Right lobe of liver (tissue), 6 donors: ENCODE measurements at regions not wholly inside any gene's neighbourhood (a gene's known extent, or its start where the extent isn't known, plus 50 kb on each side); places are given as distances from the start of the nearest gene placed in this dataset.

Experiments used
- ATAC-seq, 4 donors: fragments of 200-7000 bp; cut with Tn5 transposase; one replicate each; pipeline ENCODE4 v1.9.1; 2020; ENCODE audit warnings: mild to moderate bottlenecking in 4 of 4, moderate library complexity in 4 of 4
- DNase-seq, 3 donors: peaks; one replicate each; pipeline ENCODE4 v3.0.0-alpha.2; 2020
- H3K27ac ChIP-seq, 3 donors: fragments of 200-600 bp; one replicate each; pipeline ENCODE4 v1.8.0; 2022
- H3K27me3 ChIP-seq, 2 donors: fragments of 200-600 bp; one replicate each; pipeline ENCODE4 v1.8.0; 2022
- H3K36me3 ChIP-seq, 4 donors: fragments of 200-600 bp; sonication (generic) in 1 of 4; one replicate each; pipeline versions ENCODE4 v1.5.1 to v1.8.0; 2017 to 2022; ENCODE audit warnings: control low read depth in 1 of 4
- H3K4me1 ChIP-seq, 4 donors: fragments of 200-600 bp; sonication (generic) in 1 of 4; one replicate each; pipeline versions ENCODE4 v1.5.1 to v1.8.0; 2017 to 2022; ENCODE audit warnings: control low read depth in 1 of 4
- H3K4me3 ChIP-seq, 3 donors: fragments of 200-600 bp; one replicate each; pipeline ENCODE4 v1.8.0; 2022
- H3K9me3 ChIP-seq, 4 donors: fragments of 200-600 bp; sonication (generic) in 1 of 4; one replicate each; pipeline versions ENCODE4 v1.5.1 to v1.8.0; 2017 to 2022; ENCODE audit warnings: control low read depth in 1 of 4
- POLR2A ChIP-seq: fragments of 450-650 bp; IDR thresholded peaks from one replicate; pipeline ENCODE4 v1.6.1; 2017; ENCODE audit warnings: antibody characterized with exemption, mild to moderate bottlenecking
- WGBS: methylation state at CpG from one replicate; pipeline ENCODE4 v1.1.6; 2018; ENCODE audit warnings: low coverage, low lambda C conversion rate; ENCODE audit not compliant: insufficient coverage; ENCODE audit errors: missing lambda C conversion rate; 5-methylcytosine and 5-hydroxymethylcytosine counted together
- intact Hi-C, 2 donors: fragments of 100-400 bp; cut with DNase I; formaldehyde crosslinking; loops; one replicate each; pipeline versions ENCODE4 v1.11.2 to v1.14.1; 2022
- TF ChIP-seq, protein P1 (sequence below), 4 donors: fragments of 200-600 bp in 3 of 4; fragments of 450-650 bp in 1 of 4; IDR thresholded peaks; one replicate each; pipeline versions ENCODE4 v1.5.1 to v1.8.0; 2016 to 2022; ENCODE audit warnings: antibody characterized with exemption in 4 of 4, mild to moderate bottlenecking in 2 of 4
- donor health status: DM: no; HTN: yes; CAD: no.
- donor health status: DM: no; HTN: no; CAD: no.
- donor health status: DM: no; HTN: no; CAD: no.
- donor health status: DM: no; HTN: yes; CAD: no.
- donor health status: DM: no; HTN: yes; CAD: no.

DNA sequence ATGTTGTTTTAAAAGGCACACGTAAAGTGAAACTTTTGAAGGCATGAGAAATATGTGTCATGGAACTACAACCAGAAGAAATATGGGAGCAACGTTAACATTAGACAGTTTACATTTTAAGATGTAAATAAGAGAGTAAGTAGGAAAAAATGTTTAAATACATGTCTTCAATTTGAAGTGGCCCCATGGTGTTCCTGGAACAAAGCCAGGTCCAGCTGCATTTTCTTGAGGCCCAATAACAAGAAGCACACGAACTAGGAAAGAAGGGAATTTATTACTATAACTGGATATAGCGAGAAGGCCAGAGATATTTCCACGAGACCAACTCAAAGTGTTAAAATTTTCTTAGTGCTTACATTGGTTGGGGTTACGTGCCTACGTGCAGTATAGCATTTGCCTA, 458.1 kb downstream of the KCTD8 start:
- Histone ChIP-seq H3K9me3 (no peaks in the 10 kb centered on the region), H3K27ac (no peak overlapping the region), H3K4me3 (no peak overlapping the region), H3K36me3 (no peaks in the 10 kb centered on the region), H3K4me1 (no peaks in the 10 kb centered on the region), H3K27me3 (no peaks in the 10 kb centered on the region)
- no peak for TF ChIP-seq POLR2A
- TF ChIP-seq, protein P1, sequence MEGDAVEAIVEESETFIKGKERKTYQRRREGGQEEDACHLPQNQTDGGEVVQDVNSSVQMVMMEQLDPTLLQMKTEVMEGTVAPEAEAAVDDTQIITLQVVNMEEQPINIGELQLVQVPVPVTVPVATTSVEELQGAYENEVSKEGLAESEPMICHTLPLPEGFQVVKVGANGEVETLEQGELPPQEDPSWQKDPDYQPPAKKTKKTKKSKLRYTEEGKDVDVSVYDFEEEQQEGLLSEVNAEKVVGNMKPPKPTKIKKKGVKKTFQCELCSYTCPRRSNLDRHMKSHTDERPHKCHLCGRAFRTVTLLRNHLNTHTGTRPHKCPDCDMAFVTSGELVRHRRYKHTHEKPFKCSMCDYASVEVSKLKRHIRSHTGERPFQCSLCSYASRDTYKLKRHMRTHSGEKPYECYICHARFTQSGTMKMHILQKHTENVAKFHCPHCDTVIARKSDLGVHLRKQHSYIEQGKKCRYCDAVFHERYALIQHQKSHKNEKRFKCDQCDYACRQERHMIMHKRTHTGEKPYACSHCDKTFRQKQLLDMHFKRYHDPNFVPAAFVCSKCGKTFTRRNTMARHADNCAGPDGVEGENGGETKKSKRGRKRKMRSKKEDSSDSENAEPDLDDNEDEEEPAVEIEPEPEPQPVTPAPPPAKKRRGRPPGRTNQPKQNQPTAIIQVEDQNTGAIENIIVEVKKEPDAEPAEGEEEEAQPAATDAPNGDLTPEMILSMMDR (IDR thresholded peaks at IDR 0.05) = no peak
- WGBS = 73% methylated on average over 7 of the region's 7 CpGs
- intact Hi-C loops = no loop called here
- ATAC-seq = no peak
- no peak for DNase-seq

DNA sequence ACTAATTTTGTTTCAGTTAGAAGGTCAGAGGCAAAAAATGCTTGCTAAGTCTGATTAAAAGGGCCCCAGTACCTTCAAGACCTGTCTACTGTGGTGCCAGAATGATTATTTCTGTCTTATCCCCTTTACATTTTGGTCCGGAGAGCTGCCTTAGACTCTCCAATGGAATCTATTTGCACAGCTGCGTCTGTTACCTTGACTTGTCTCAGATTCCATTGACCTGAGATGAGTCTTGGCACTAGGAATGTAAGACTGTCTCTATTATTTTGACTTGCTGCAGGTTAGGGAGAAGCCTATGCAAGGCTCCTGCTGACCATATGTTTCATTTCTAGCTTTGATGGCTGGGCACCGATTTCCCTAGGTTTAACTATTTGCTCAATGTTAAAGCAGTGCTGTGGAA, 457.6 kb downstream of the KCTD8 start:
- no peaks in the 10 kb centered on the region for H3K36me3 ChIP-seq
- intact Hi-C loops = no loop called here
- TF ChIP-seq POLR2A = no peak
- TF ChIP-seq, protein P1 (IDR thresholded peaks at IDR 0.05) = no peak
- H3K27me3 ChIP-seq = no peaks in the 10 kb centered on the region
- no peak overlapping the region for H3K4me3 ChIP-seq
- no peaks in the 10 kb centered on the region for H3K4me1 ChIP-seq
- no peak for ATAC-seq
- no peak for DNase-seq
- no peak overlapping the region for H3K27ac ChIP-seq
- no peaks in the 10 kb centered on the region for H3K9me3 ChIP-seq
- 74% methylated on average over 3 of the region's 3 CpGs for WGBS

DNA sequence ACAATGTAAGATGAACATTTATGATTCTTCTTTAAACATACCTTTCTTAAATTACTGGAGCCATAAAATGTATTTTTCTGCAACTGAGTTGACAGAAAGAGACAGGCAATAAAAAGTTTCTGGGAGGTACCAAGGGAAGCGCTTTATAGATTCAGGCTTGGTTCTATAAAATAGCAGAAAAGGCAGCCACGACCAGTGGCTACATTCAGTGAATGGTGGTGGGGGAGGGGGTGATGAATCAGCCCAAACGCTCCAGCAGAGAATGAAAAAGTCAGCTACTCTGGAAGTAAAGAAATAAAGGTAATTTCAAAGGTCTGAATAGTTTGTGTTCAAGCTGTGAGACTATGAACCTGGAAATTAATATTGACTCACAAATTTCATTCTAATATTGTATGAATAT, 456.1 kb downstream of the KCTD8 start:
- ATAC-seq (no peak), DNase-seq (no peak)
- Histone ChIP-seq H3K4me3 (no peak overlapping the region), H3K4me1 (no peaks in the 10 kb centered on the region), H3K36me3 (no peaks in the 10 kb centered on the region), H3K27me3 (no peaks in the 10 kb centered on the region), H3K27ac (no peak overlapping the region), H3K9me3 (no peaks in the 10 kb centered on the region)
- WGBS = 48% methylated on average over 3 of the region's 3 CpGs
- TF ChIP-seq POLR2A = no peak
- TF ChIP-seq, protein P1 (IDR thresholded peaks at IDR 0.05) = no peak
- intact Hi-C loops = no loop called here

DNA sequence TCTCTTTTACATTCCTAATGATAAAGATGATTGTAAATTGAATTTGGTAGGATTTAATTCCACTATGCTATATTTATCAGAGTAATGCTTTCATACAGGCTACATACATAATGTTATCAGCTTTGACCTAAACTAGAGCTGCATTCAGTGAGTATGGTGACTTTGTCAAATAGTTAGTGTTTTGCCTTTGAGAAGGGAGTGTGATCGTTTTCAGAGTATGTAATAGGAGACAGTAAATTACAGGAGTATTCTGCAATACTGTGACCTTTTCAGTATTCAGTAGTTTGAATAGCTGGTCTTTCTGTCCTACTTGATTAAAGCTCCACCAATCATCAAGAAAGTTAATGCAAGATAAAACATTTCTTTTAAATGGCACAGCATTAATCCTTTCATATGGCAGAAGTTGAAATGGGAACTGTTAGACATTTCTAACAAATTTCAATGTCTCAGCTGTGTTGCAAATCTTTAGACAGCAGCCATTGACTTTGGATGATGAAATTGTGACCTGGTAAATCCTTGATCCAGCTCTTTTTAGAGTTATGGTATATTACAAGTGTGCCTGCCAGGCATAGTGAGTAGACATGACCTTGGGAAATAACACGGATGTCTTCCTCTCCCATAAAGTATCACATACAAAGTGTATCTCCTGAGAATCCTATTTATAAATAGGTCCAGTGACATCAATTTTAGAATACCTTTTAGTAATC, 455.3 kb downstream of the KCTD8 start:
- H3K4me3 ChIP-seq = no peak overlapping the region
- intact Hi-C loops = no loop called here
- H3K4me1 ChIP-seq = no peaks in the 10 kb centered on the region
- no peak for DNase-seq
- H3K27me3 ChIP-seq = no peaks in the 10 kb centered on the region
- H3K9me3 ChIP-seq = no peaks in the 10 kb centered on the region
- TF ChIP-seq, protein P1 (IDR thresholded peaks at IDR 0.05) = no peak
- no peak for TF ChIP-seq POLR2A
- H3K27ac ChIP-seq = no peak overlapping the region
- no peaks in the 10 kb centered on the region for H3K36me3 ChIP-seq
- no peak for ATAC-seq
- WGBS = 25% methylated on average over 2 of the region's 2 CpGs

DNA sequence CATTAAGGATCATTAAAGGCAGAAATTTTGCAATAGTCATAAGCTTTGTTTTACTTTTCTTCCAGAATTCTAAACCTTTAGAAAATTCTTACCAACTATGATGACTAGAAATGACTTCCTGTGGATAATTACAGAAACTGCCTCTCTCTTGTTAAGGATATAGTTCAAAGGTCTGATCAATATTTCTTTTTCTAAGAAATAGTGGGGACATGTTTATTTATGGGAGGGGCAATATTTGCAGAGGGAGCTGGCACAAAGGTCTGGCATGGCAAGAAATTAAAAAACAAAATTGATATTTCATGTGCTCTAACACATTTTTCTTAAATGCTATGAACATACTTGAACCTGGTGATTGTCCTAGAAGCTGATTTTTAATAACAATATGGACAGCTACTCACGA, 448.9 kb downstream of the KCTD8 start:
- H3K27me3 ChIP-seq = no peaks in the 10 kb centered on the region
- H3K4me3 ChIP-seq = no peak overlapping the region
- peaks cover 0 to 13% (median 6%) of the 10 kb centered on the region in 4 donors for H3K4me1 ChIP-seq
- TF ChIP-seq, protein P1 (IDR thresholded peaks at IDR 0.05) = no peak
- TF ChIP-seq POLR2A = no peak
- no peak overlapping the region for H3K27ac ChIP-seq
- no peaks in the 10 kb centered on the region for H3K9me3 ChIP-seq
- 38% methylated on average over 1 of the region's 1 CpG for WGBS
- peak in 1 of 4 donors; percentile 70 for ATAC-seq
- no peak for DNase-seq
- intact Hi-C loops = no loop called here
- no peaks in the 10 kb centered on the region for H3K36me3 ChIP-seq
